ENCODE measurements at regions not wholly inside any gene's neighbourhood (a gene's known extent, or its start where the extent isn't known, plus 50 kb on each side); places are given as distances from the start of the nearest gene placed in this dataset.

DNA sequence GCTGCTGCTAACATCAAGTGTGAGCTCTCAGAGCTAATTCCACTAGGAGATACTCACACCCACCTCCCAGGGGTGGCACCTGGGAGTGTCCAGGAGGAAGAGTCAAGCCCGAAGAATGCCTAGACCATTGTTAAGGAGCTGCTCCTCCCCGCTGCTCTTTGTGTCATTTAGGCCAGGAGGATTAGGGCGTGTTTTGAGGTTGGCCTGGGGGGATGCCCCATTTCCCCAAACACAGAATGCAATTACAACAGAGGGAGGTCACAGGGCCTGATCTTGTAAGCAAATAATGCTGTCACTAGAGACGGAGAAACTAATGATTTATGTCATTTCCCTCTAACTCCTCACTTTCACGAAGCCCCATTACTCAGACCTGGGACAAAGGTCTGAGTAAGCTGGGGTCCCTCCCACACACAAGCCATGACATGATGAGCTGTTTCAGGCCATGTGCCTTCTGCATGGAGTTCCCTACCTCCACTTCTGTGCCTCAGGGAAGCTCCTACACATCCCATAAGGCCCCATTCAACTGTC lies 312.5 kb downstream of the ACTL7B start:
- TF ChIP-seq POLR2A (IDR thresholded peaks at IDR 0.05) (no peak), CTCF (IDR thresholded peaks at IDR 0.05) (no peak)

Data from right lobe of liver (tissue), 4 donors.